ENCODE measurements at regions not wholly inside any gene's neighbourhood (a gene's known extent, or its start where the extent isn't known, plus 50 kb on each side); places are given as distances from the start of the nearest gene placed in this dataset.

- intact Hi-C loops (cut with DNase I; ENCODE audit: low total_unique reads), result no loop called here
- Histone ChIP-seq H3K27me3 (no peaks in the 10 kb centered on the region), H3K9me3 (no peaks in the 10 kb centered on the region), H3K36me3 (no peaks in the 10 kb centered on the region), H3K27ac (no peak overlapping the region), H3K4me3 (no peak overlapping the region), H3K4me1 (no peaks in the 10 kb centered on the region)
- no peak for TF ChIP-seq CTCF (IDR thresholded peaks at IDR 0.05)
- no peak for DNase-seq
Observed at GRCh38 chr11:122276221-122276620, 160.2 kb upstream of the BLID start.

- no peaks in the 10 kb centered on the region for H3K9me3 ChIP-seq
- H3K4me3 ChIP-seq, result no peak overlapping the region
- DNase-seq, result no peak
- no peak for TF ChIP-seq CTCF (IDR thresholded peaks at IDR 0.05)
- intact Hi-C loops (cut with DNase I; ENCODE audit: low total_unique reads), result no loop called here
- no peaks in the 10 kb centered on the region for H3K27me3 ChIP-seq
- H3K27ac ChIP-seq, result no peak overlapping the region
- H3K4me1 ChIP-seq, result no peaks in the 10 kb centered on the region
- no peaks in the 10 kb centered on the region for H3K36me3 ChIP-seq
Observed at GRCh38 chr11:122275508-122275907, 159.5 kb upstream of the BLID start.

- no peaks in the 10 kb centered on the region for H3K36me3 ChIP-seq
- no peak overlapping the region for H3K27ac ChIP-seq
- H3K4me3 ChIP-seq, result no peak overlapping the region
- intact Hi-C loops (cut with DNase I; ENCODE audit: low total_unique reads), result no loop called here
- H3K9me3 ChIP-seq, result no peaks in the 10 kb centered on the region
- TF ChIP-seq CTCF (IDR thresholded peaks at IDR 0.05), result no peak
- no peak for DNase-seq
- H3K4me1 ChIP-seq, result no peaks in the 10 kb centered on the region
- H3K27me3 ChIP-seq, result no peaks in the 10 kb centered on the region
Observed at GRCh38 chr11:122273476-122274191, 157.6 kb upstream of the BLID start.

- intact Hi-C loops (cut with DNase I; ENCODE audit: low total_unique reads), result no loop called here
- Histone ChIP-seq H3K27me3 (no peaks in the 10 kb centered on the region), H3K27ac (no peak overlapping the region), H3K9me3 (no peaks in the 10 kb centered on the region), H3K4me3 (no peak overlapping the region), H3K4me1 (no peaks in the 10 kb centered on the region), H3K36me3 (no peaks in the 10 kb centered on the region)
- no peak for TF ChIP-seq CTCF (IDR thresholded peaks at IDR 0.05)
- no peak for DNase-seq
Observed at GRCh38 chr11:122271745-122272144, 155.7 kb upstream of the BLID start.

GRCh38 chr11:122271137-122271536, 155.1 kb upstream of the BLID start:
- intact Hi-C loops (cut with DNase I; ENCODE audit: low total_unique reads), result no loop called here
- H3K36me3 ChIP-seq, result no peaks in the 10 kb centered on the region
- no peak for DNase-seq
- no peaks in the 10 kb centered on the region for H3K27me3 ChIP-seq
- TF ChIP-seq CTCF (IDR thresholded peaks at IDR 0.05), result no peak
- H3K4me3 ChIP-seq, result no peak overlapping the region
- no peaks in the 10 kb centered on the region for H3K4me1 ChIP-seq
- H3K27ac ChIP-seq, result no peak overlapping the region
- no peaks in the 10 kb centered on the region for H3K9me3 ChIP-seq

GRCh38 chr11:122270535-122270934, 154.5 kb upstream of the BLID start:
- Histone ChIP-seq H3K27me3 (no peaks in the 10 kb centered on the region), H3K36me3 (no peaks in the 10 kb centered on the region), H3K27ac (no peak overlapping the region), H3K9me3 (no peaks in the 10 kb centered on the region), H3K4me1 (no peaks in the 10 kb centered on the region), H3K4me3 (no peak overlapping the region)
- DNase-seq, result no peak
- intact Hi-C loops (cut with DNase I; ENCODE audit: low total_unique reads), result no loop called here
- TF ChIP-seq CTCF (IDR thresholded peaks at IDR 0.05), result no peak

Data from tibial artery (tissue), 4 donors.